Stimulated activated CD4-positive, alpha-beta T cell treated with anti-CD3 and anti-CD28 coated beads, Interleukin-15, amount 100 ng/mL, for 48 hours (primary cell): ENCODE measurements at regions not wholly inside any gene's neighbourhood (a gene's known extent, or its start where the extent isn't known, plus 50 kb on each side); places are given as distances from the start of the nearest gene placed in this dataset.

Experiments used
- DNase-seq, 2 donors: peaks; one replicate each; pipeline ENCODE4 v3.0.0-alpha.2; 2020; ENCODE audit warnings: low read depth in 2 of 2

DNA sequence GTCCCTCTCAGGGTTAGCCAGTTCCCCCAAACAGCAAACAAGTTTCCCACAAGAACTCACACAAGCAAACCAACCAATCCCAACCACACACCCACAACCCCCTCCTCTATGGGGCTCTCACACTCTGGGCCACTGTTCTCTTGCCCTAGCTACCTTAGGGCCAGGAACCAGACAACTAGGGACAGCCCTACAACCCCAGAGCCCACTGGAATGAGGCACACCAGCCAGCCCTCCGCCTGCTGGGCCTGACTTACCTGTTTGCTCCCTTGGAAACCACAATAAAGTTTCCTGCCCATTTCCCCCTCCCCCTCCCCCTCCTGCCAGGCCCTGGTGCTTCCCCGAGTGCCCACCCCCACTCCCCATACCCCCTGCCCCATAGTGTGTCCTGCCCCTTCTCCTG, 132.6 kb downstream of the WDR11 start:
- no peak for DNase-seq

DNA sequence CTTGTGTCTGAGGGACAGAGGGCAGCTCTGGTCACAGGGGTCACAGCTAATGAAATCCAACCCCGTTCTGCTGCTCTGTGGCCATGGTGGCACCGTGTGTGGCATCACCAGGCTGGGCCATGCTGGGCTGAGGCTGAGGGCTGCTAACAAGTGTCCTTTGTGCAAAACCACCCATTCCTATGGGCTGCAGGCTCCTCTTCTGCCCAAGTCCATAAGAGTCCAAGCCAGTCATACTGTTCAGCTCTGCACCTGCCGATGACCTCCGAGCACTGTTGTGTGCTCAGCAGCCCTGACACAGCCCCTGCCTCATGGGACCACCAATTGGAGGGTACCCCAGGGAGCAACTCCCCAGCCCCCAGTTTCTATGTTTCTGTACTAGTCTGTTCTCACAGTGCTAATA, 133.1 kb downstream of the WDR11 start:
- DNase-seq = no peak

DNA sequence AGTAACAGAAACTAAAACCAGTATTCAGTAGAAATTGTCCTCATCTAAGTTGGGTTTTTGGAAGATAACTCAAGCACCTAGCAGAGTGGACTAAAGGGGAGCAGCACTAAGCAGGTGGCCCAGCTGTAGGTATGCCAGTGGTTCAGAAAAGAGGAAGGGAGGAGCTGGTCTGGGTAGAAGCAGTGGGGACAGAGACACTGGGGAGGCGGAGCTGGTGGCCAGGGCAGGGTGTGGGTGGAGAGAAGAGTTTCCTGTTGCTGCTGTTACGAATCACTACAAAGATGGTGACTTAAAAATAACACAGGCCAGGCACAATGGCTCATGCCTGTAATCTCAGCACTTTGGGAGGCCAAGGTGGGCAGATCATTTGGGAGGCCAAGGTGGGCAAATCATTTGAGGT, 136.2 kb downstream of the WDR11 start:
- DNase-seq = no peak

DNA sequence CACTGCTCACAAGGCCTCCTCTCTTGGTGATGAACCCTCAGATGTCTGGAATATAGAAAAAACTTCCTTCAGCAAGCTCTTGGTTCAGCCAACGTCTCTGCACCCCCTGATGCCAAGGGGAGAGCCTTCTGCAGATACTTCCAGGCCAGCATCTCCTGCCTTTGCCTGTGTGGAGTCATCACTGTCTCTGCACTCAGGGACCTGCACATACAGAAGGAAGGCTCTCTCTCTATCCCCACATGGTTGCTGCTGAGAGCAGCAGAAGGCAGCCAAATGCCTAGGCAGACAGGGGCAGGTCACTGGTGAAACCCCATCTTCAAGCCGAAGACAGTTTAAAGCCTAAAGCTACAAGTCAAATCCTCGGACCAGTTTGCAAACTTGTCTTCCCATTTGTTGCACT, 137.6 kb downstream of the WDR11 start:
- DNase-seq = no peak

DNA sequence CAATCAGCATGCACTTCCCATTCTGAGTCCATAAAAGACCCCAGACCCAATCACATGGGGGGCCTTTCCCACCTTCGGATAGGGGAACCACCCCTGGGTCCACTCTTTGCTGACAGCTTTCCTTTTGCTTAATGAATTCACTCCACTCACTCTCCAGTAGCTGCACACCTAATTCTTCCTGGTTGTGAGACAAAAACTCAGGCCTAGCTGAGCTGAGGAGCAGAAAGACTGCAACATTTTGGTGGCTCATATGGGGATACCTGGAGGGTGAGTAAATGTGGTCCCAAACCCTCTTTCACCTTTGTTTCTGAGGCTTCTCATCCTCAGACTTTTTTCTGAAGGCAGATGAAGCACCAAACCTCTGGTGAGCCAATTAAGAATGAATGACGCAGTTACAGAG, 138.1 kb downstream of the WDR11 start:
- DNase-seq = no peak

DNA sequence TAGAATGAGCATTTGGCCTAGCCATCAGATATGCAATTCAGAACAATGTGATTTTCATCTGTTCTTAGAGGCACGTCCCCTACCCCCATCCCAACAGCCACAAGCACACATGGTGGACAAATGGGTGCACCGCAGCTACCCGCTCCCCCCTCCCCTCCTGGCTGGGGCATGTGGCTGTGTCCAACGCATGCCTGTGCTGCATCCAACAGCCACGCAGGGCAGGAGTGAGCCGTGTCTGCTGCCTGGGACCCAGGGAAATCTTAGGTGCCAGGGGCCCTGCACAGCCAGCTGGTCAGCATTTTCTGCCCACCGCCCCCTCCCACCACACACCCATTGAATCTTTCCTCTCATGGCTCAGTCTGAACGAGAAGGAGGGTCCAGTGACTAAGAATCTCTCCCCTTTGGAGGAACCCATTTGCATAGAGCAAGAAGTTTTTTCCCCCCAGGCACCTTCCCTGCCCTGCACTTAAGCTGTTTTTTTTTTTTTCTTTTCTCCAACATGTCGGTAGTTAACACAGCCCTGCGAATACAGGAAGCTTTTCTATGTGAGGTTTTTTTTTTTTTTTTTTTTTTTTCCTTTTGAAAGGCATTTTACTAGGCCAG, 138.9 kb downstream of the WDR11 start:
- no peak for DNase-seq

DNA sequence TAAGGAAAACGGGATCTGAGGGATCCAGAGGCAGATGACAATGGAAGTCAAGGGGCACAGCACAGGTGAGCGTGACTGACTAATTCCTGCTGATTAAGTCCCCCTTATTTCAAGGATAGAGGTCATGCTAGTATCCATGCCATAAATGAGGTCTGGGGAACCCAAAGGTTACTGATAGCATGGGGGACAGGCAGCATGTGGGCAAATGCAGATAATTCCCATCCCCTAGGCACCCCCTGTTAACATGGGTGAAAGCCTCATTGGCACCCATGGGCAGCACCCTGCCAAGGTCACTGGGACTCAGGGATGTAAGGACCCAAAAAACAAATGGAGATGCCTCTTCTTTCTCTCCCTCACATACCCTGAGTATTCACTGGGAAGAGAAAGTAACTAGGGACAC, 139.7 kb downstream of the WDR11 start:
- no peak for DNase-seq

DNA sequence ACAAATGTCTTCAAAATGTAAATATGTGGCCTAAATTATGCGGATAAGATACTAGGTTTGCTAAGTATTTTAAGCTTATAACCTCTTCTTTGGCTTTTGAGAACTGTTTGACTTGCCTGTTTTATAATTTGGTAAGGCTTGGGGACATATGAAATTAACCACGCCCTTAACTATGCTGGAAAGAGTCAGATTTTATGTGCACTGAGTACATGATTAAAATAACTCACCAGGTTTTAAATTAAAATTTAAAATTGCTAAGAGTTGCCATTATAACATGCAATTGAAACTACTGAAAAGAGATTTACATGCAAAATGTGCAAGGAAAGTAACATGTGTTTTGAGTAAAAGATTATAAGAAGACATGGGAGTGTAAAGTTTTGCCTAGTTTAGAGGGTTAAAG, 141.9 kb downstream of the WDR11 start:
- DNase-seq = no peak

DNA sequence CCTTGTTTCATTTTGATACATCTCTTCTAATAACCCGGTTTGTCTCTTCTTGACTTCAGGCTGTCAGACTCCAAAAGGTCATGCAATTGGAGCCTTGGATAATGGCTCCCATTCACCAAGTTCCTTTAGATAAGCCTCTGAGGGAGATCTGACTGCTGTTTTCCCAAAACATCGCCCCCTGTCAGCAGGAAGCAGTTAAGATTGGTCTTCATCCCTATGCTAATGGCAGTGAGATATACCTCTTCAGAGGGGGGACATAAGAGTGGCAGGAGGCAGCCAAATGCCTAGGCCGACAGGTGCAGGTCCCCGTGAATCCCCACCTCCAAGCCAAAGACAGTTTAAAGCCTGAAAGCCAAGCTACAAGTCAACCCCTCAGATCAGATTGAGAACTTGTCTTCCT, 144.6 kb downstream of the WDR11 start:
- DNase-seq = no peak

DNA sequence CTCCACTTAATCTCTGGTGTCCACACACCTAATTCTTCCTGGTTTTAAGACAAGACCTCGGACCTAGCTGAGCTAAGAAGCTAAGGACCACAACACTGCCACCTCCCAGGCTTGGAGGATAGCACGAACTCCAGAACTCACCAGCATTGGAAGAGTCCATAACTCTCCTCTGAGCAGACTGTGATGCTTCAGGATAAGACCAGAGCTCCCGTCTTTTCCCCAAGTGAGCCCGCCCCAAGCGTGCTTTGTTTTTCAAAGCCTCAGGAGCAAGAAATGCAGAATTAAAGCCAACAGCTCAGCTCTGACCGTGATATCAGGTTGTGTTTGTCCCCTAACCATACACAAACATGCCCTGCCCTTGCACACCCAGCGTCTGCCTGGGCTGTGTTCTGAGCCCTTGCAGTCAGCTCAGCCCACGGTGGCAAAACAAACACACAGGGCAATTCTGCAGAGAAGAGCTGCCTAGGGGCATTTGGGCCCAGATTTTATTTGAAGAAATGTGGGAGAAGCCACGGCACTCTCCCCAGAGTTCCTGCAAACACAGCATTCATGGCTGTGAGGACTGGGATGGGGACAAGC, 145.4 kb downstream of the WDR11 start:
- DNase-seq = no peak

DNA sequence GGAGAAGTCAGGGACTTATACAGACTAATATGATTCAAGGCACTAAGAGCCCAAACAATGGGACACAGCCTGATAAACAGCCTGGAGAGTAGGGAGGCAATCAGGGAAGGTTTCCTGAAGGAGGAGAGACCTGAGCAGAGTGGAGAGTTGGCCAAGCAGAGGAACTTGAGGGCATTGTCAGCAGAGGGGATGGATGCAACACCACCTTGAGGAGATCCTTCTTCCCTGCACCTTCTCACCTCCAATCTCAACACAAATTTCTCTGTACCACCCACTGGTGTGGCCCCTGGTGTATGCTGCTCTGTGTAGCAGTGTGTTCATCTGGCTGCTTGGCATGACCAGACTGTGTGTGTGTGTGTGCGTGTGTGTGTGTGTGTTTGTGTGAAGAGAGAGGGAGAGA, 146.2 kb downstream of the WDR11 start:
- no peak for DNase-seq

DNA sequence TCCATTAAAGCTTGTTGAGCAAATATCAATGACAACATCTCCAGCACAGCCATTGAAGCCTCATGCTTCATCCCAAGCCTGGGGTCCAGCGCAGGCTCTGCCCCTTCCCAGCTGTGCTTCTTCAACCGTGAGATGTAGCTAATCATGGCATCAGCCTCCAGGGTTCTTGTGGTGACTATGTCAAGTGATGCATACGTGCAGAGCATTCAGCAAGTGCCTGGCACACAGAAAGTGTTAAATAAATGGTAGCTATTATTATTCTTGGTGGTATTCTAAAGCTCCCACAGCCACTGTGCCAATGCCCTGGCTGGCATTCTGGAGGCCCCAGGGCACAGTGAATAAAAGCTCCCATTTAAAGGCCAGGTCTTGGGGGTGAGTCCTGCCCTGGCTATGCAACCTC, 146.6 kb downstream of the WDR11 start:
- no peak for DNase-seq

DNA sequence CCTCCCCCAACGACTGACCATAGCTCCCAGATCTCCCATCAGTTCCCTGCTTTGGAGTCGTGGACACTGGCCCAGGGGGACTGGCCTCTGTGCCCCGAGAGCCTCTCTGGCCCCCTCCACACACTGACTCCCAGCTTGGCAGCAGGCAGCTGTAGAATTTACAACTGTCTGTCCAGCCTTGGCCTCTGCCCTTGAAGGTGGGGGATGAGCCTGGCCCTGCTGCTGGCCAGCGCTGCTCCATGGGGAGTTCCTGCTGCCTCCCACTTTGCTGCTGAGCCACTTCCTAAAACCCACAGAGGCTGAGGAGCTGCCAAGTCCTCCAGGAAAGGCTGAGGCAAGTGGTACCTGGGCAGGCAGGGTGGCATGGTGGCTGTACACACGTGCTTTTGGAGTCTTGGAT, 147.1 kb downstream of the WDR11 start:
- no peak for DNase-seq

DNA sequence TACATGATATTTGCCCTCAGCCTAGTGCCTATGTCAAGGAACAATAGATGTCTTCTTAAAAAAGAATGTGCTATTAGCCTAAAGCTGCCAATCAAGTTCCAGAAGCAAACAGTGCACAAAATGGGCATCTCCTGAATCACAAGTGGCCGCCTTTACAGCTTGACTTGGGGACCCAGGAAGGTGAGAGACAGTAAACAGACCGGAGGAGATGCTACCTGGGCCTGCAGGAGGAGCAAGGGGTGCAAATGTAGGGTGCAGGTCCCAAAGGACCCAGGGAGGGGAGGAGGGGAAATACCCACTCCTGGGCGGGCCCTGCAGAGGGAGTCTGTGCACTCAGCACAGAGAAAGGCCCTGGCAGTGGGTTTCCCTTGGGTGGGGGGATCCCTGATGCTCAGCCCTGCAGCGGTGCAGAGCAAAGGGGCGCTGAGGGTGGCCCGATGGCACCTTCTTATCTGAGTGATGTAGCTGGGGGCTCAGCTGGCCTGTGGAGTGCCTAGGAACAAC, 147.7 kb downstream of the WDR11 start:
- no peak for DNase-seq

DNA sequence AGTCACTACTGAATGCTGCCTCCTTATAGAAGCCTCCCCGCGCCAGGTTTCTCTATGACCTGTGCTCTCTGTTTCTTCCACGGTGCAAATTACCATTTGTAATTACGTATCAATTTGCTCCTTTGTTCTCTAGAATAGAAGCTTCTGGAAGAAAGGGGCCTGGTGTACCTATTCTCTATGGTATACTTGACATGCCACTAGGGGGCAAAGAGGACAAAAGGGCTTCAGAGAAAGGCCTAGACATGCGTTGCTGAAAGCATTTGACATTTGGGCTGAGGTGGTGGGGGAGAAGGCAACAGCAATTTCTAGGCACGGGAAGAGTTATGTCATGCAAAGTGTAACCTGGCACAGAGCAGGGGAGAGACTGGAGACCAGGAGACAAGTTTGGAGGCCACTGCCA, 148.7 kb downstream of the WDR11 start:
- no peak for DNase-seq

DNA sequence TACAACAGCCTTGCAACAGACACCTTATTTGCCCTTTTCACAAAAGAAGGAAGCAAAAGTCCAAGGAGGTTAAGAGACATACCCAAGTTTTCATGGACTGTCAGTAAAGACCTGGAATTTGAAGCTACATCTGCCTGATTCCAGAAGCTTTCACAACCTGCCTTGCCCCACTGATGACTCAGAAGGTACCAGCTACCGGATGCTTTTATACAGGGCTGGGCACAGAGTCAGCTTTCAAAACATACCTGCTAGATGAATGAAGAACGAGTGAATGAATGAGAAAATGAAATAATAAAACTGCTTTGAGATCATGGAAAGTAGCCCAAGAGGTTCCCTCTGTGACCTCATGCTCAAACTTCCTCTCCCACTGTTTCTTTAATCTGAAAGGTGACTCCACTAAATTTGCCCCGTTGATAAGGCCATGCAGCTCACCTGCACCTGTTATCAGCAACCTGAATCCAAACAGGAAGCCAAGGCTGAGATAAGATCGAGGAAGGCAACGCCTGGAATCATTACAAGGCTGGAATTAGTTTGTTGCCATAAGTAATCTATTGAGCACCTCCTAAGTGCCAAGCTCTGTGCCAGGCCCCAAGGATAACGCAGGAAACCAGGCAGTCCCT, 151.5 kb downstream of the WDR11 start:
- DNase-seq = no peak

DNA sequence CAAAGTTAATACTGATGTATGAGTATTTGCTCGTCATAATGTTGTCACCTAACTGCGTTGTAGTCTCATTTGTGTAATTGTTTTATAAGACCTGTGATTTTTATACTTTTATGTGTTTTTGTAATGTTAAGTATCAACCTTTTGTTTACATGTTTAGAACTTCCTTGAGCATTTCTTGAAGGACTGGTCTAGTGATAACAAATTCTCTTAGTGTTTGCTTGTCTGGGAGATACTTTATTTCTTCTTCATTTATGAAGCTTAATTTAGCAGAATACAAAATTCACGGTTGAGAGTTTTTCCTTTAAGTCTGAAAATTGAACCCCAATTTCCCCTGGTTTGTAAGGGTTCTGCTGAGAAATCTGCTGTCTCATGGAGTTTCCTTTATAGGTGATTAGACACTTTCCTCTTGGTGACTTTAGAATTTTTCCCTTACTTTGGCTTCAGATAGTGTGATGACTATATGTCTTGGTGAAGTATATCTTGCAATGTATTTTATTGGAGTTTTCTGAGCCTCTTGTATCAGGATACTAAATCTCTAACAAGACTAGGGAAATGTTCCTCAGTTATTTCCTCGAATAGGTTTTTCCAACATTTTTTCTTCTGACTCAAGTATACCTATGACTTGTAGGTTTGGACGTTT, 154.9 kb downstream of the WDR11 start:
- DNase-seq = no peak

DNA sequence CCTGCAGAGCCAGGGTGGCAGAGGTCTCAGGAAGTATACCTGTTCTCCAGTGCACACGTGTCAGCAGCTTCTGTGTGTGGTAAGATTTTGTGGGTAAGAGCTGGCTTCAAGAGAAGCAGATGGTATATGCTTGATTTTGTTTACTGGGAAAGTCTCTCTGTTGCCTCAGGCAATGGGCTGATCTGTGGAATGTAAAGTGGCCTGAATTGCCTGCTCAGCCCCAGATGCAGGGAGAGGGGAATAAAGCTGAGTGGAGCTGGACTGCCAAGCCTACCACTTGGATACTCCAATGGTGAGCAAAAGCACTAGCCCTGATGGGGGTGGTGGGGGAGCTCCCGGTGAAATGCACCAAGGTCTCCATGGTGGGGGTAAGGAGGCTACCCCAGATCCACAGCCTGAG, 156.1 kb downstream of the WDR11 start:
- DNase-seq = no peak

DNA sequence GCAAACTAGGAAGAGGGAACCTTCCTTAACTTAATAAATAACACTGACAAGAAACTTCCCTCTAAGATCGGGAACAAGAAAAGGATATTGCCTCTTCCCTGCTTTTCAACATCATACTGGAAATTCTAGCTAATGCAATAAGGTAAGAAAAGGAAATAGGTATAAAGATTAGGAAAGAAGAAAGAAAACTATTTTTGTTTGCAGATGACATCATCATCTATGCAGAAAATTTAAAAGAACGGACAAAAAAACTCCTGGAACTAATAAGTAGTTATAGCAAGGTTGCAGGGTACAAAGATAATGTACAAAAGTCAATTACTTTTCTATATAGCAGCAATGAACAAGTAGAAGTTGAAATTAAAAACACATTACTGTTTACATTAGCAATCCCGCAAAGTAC, 164.8 kb downstream of the WDR11 start:
- DNase-seq = no peak

DNA sequence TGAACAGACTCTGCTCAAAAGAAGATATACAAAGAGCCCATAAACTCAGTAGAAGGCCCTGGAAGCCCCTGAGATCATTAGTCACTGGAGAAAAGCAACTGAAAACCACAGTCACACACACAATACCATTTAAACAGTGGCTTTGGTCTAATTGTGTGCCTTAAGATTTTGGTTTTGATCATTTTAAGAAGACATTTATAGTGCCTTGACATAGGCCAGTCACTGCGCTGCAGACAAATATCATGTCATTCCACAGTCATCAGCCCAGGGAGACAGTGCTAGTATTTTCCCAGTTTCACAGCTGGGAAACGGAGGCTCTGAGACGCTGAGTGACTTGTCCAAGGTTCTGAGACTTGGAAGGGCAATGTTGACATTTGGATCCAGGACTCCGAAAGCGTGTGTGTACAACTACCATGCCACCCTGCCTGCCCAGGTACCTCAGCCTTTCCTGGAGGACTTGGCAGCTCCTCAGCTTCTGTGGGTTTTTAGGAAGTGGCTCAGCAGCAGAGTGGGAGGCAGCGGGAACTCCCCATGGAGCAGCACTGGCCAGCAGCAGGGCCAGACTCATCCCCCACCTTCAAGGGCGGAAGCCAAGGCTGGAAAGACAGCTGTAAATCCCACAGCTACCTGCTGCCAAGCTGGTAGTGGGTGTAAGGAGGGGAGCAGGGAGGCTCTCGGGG, 173.9 kb downstream of the WDR11 start:
- DNase-seq = no peak

DNA sequence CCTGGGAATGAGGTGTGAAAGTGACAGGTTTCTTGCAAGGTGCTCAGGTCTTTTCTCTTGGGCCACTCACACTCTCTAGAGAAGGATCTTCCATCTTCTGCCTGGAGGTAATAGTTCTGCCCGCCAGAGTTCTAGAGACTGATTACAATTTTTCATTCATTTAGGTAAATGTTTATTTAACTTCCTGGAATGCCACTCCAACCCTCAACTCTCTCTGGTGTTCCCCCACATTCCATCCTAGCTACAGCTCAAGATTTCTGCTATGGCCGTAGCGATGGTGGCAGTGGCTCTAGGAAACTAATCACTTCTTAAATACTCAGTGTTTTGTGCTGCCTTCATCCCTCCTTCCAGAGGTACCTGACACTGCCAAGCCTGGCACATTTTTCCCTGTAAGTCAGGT, 174.6 kb downstream of the WDR11 start:
- DNase-seq = no peak

DNA sequence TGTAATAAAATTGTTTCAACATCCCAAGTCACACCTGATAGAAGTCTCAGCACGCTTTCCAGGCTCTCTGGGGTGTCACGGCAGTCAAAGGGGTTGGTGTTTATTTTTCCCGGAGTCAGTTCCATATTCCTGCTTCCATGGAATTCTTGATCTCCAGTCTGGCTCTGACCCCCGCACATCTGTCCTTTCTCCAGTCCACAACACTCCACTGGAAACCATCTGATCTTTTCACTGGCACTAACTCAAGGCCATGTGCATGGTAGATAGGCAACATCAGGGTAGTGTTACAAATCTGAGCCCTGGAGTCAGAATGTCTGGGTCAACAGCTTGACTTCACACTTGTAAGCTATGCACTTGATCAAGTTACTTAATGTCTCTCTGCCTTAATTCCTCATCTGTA, 176.2 kb downstream of the WDR11 start:
- DNase-seq = no peak

DNA sequence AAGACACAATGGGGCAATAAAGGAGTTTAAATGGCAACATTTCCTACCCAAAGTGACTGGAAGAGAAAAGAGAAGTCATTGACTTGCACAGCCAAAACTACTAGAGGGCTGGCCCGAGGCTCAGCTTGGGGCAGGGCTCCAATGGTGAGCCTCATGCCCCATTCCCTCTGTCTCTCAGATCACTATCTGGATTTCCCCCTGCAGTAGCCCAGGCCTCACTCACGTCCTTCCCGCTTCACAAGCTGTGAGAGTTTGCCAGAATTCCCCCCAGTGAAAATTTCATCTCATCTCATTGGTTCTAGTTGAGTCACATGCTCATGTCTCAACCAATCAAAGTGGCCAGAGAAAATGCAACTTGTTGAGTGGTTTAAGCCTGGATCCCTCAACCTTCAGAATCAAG, 181.3 kb downstream of the WDR11 start:
- no peak for DNase-seq
